Endothelial cell (in vitro differentiated cells): ENCODE measurements at regions not wholly inside any gene's neighbourhood (a gene's known extent, or its start where the extent isn't known, plus 50 kb on each side); places are given as distances from the start of the nearest gene placed in this dataset.

ENCODE experiments used
- DNase-seq: peaks from one replicate; pipeline ENCODE4 v3.0.0; 2021; ENCODE audit warnings: low spot score
- H3K27ac Mint-ChIP-seq: one replicate; pipeline ENCODE4 v1.8.0; 2021; ENCODE audit warnings: mixed read lengths, inconsistent platforms; ENCODE audit not compliant: unreplicated experiment
- H3K27me3 Mint-ChIP-seq: one replicate; pipeline ENCODE4 v1.8.0; 2021; ENCODE audit warnings: mild to moderate bottlenecking, moderate library complexity, mixed read lengths, inconsistent platforms; ENCODE audit not compliant: unreplicated experiment
- H3K36me3 Mint-ChIP-seq: one replicate; pipeline ENCODE4 v1.8.0; 2021; ENCODE audit warnings: mild to moderate bottlenecking, low read depth, mixed read lengths, inconsistent platforms; ENCODE audit not compliant: unreplicated experiment
- H3K4me1 Mint-ChIP-seq: one replicate; pipeline ENCODE4 v1.8.0; 2021; ENCODE audit warnings: mild to moderate bottlenecking, mixed read lengths, inconsistent platforms; ENCODE audit not compliant: unreplicated experiment
- H3K4me3 Mint-ChIP-seq: one replicate; pipeline ENCODE4 v1.8.0; 2021; ENCODE audit warnings: mild to moderate bottlenecking, mixed read lengths, inconsistent platforms; ENCODE audit not compliant: unreplicated experiment
- H3K9me3 Mint-ChIP-seq: one replicate; pipeline ENCODE4 v1.8.0; 2021; ENCODE audit warnings: mixed read lengths, inconsistent platforms; ENCODE audit not compliant: unreplicated experiment
- TF ChIP-seq, protein P1 (sequence below): fragments of 200-600 bp; sonication (generic); IDR thresholded peaks from one replicate; pipeline ENCODE4 v1.5.0; 2021; ENCODE audit warnings: antibody characterized with exemption; ENCODE audit not compliant: unreplicated experiment

DNA sequence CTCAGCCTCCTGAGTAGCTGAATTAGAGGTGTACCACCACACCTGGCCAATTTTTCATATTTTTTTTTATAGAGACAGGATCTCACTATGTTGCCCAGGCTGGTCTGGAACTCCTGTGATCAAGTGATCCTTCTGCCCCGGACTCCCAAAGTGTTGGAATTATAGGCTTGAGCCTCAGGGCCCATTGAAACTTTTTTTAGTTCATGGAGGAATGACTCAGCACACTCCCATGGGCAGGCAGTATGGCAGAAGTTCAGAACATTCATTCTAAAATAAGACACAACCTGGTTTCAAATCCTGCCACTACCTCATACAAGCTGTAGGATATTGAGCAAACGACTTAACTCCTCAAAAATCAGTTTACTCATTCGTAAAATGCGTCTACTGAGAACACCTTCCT lies 320.4 kb upstream of the SP8 start:
- Mint-ChIP-seq H3K27ac (no peak overlapping the region), H3K4me3 (no peak overlapping the region), H3K27me3 (no peaks in the 10 kb centered on the region), H3K4me1 (no peaks in the 10 kb centered on the region), H3K9me3 (no peaks in the 10 kb centered on the region), H3K36me3 (no peaks in the 10 kb centered on the region)
- DNase-seq = no peak
- TF ChIP-seq, protein P1, sequence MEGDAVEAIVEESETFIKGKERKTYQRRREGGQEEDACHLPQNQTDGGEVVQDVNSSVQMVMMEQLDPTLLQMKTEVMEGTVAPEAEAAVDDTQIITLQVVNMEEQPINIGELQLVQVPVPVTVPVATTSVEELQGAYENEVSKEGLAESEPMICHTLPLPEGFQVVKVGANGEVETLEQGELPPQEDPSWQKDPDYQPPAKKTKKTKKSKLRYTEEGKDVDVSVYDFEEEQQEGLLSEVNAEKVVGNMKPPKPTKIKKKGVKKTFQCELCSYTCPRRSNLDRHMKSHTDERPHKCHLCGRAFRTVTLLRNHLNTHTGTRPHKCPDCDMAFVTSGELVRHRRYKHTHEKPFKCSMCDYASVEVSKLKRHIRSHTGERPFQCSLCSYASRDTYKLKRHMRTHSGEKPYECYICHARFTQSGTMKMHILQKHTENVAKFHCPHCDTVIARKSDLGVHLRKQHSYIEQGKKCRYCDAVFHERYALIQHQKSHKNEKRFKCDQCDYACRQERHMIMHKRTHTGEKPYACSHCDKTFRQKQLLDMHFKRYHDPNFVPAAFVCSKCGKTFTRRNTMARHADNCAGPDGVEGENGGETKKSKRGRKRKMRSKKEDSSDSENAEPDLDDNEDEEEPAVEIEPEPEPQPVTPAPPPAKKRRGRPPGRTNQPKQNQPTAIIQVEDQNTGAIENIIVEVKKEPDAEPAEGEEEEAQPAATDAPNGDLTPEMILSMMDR = no peak

DNA sequence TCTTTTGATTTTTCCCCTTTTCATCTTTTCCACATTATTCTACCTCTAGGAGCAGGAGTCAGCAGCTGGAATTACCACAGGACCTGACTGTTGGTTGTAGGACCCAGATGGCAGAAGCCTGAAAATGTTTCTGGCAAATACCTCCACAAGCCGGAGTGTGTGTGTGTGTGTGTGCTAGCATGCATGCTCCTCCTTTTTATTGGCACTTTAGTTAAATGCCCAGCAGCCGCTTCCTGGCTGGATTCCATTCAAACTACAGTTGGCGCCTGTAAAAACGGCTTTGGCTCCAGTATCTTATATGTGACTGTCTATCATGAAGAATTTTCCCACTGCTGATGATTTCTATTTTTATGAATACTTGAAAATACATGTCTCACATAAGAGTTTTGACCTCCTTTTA lies 319.7 kb upstream of the SP4 start:
- Mint-ChIP-seq H3K4me1 (no peaks in the 10 kb centered on the region), H3K36me3 (no peaks in the 10 kb centered on the region), H3K4me3 (no peak overlapping the region), H3K9me3 (no peaks in the 10 kb centered on the region), H3K27ac (no peak overlapping the region), H3K27me3 (no peaks in the 10 kb centered on the region)
- TF ChIP-seq, protein P1 = no peak
- no peak for DNase-seq

DNA sequence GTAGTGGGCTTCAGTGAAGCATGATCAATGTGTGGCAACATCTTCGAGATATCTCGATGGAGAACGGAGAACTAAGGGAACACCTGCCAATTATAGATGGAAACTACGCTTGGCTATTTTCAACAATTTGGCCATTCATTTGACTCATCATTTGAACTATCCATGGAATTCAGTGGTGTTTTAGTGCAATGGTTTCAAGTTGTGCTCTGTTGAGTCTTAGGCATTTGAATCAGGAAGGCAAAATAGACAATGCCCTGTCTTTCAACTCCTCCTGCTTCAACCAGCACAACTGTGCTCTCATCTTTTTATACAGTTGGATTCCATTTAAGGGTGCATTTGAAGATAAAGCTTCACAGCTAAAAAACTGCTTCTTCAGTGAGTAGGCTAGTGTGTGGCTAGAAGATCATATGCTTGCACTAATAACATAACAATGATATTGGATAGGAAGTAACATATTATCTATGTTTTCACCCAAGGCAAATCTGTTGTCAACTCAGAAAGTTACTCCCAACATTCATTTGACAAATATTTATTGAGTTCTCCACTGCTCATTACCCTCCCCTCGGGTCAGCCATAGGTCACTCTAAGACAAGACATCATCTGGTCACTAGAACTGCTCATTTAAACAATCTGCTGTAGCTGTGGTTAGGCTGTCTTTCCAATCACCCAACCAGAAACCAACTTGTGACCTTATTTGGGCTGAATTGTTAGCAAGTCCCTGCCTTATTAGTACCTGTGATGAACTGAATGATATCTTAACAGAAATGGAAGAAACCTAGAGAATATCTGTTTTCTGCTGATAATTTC lies 314.1 kb upstream of the SP4 start:
- H3K4me3 Mint-ChIP-seq = no peak overlapping the region
- no peaks in the 10 kb centered on the region for H3K27me3 Mint-ChIP-seq
- H3K9me3 Mint-ChIP-seq = no peaks in the 10 kb centered on the region
- H3K4me1 Mint-ChIP-seq = peaks cover 6% of the 10 kb centered on the region
- DNase-seq = no peak
- no peaks in the 10 kb centered on the region for H3K36me3 Mint-ChIP-seq
- H3K27ac Mint-ChIP-seq = no peak overlapping the region
- TF ChIP-seq, protein P1 = no peak

DNA sequence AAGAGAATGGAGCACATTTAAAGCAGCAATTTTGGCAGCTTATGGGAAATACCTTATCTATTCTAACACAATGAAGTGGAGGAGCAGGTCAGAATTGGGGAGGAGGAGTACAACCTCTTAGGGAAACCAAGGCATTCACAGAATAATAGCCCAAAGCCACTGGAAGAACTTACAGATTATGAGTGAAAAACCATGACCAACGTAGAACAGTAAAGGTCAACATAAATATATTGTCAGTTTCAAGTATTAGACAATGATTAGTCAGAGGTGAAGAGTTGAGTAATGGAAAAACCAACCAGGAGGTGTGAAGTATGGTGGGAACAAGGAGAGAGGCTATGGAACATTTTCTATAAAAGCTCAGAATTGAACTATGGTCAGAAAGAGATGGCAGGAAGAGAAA lies 304.3 kb upstream of the SP4 start:
- Mint-ChIP-seq H3K27ac (no peak overlapping the region), H3K36me3 (no peaks in the 10 kb centered on the region), H3K9me3 (no peaks in the 10 kb centered on the region), H3K4me3 (no peak overlapping the region), H3K4me1 (peaks cover 16% of the 10 kb centered on the region), H3K27me3 (no peaks in the 10 kb centered on the region)
- TF ChIP-seq, protein P1 = no peak
- DNase-seq = no peak

DNA sequence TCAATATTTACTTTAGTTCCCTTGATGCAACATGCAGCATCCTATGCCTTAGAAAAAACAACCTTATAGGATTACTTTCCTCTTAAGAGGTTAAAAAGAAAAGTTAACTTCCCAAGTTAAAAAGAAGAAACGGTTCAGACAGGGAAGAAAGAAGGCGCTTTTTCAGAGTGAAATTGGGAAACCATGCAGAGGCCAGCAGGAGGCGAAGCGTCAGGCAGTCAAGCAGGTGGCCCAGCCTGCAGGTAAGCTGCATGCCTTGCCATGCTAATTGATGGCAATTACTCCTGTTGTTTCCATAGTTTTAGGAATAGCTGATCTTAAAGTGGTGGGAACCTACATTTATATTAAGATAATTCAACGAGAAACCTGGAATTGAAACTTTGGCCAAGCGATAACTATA lies 302.6 kb upstream of the SP4 start:
- no peak overlapping the region for H3K27ac Mint-ChIP-seq
- H3K4me1 Mint-ChIP-seq = peaks cover 14% of the 10 kb centered on the region
- H3K36me3 Mint-ChIP-seq = no peaks in the 10 kb centered on the region
- no peak for DNase-seq
- TF ChIP-seq, protein P1 = no peak
- no peaks in the 10 kb centered on the region for H3K9me3 Mint-ChIP-seq
- no peak overlapping the region for H3K4me3 Mint-ChIP-seq
- H3K27me3 Mint-ChIP-seq = no peaks in the 10 kb centered on the region
